GM12878 (cell line): ENCODE measurements at regions not wholly inside any gene's neighbourhood (a gene's known extent, or its start where the extent isn't known, plus 50 kb on each side); places are given as distances from the start of the nearest gene placed in this dataset.

Source experiments
- ATAC-seq: fragments of 200-7000 bp; cut with Tn5 transposase; 3 replicates; pipeline ENCODE4 v1.9.1; 2020; ENCODE audit warnings: mild to moderate bottlenecking, moderate library complexity
- BruUV-seq: library from RNA; stranded (reverse); fragments of 400-500 nt; replicated peaks from 2 replicates; lab custom pipeline; 2021; lab: Mats Ljungman, UMichigan
- CTCF ChIA-PET: fragments of 300-600 bp; sonication (Branson Sonifier 250); formaldehyde crosslinking; extraction: SDS; loops from one replicate; lab custom pipeline; 2021; ENCODE audit warnings: inconsistent platforms; lab: Yijun Ruan, JAX
- POLR2A ChIA-PET: fragments of 350-600 bp; formaldehyde crosslinking; extraction: SDS; loops from one replicate; lab custom pipeline; 2021; ENCODE audit warnings: inconsistent platforms; lab: Charles Lee
- RAD21 ChIA-PET: fragments of 300-600 bp; sonication (Branson Sonifier 250); formaldehyde crosslinking; loops from one replicate; lab custom pipeline; 2023; ENCODE audit warnings: antibody characterized with exemption; ENCODE audit not compliant: unreplicated experiment; lab: Charles Lee
- SMC1A ChIA-PET: fragments of 300-600 bp; sonication (Branson Sonifier 250); formaldehyde crosslinking; loops from one replicate; lab custom pipeline; 2023; ENCODE audit not compliant: unreplicated experiment, uncharacterized antibody; lab: Charles Lee
- DNase-seq: peaks from one replicate; pipeline ENCODE4 v3.0.0-alpha.2; 2011; ENCODE audit warnings: low read depth, low spot score
- FAIRE-seq: peaks from 3 replicates; lab custom pipeline; 2011; peaks lifted over from hg19 to GRCh38; lab: Jason Lieb, UNC
- H2AFZ ChIP-seq: 2 replicates; pipeline ENCODE4 v1.6.0; 2011; ENCODE audit warnings: low read depth, low read length, control low read depth; ENCODE audit not compliant: control insufficient read depth
- H3K27ac ChIP-seq: 2 replicates; pipeline ENCODE4 v1.5.1; 2011; ENCODE audit warnings: control low read depth; ENCODE audit not compliant: control insufficient read depth, insufficient read depth
- H3K27me3 ChIP-seq, 2 experiments: replicated peaks in 1 of 2; 2 replicates each; pipeline versions ENCODE4 v1.6.0 to v1.6.1; 2011; ENCODE audit warnings: low read length in 1 of 2; ENCODE audit not compliant: control insufficient read depth in 2 of 2, insufficient read depth in 2 of 2
- H3K36me3 ChIP-seq, 2 experiments: 2 replicates each; pipeline ENCODE4 v1.5.1; 2011; ENCODE audit warnings: low read length in 1 of 2; ENCODE audit not compliant: control insufficient read depth in 2 of 2, insufficient read depth in 2 of 2
- H3K4me1 ChIP-seq: 2 replicates; pipeline ENCODE4 v1.6.1; 2011; ENCODE audit warnings: mild to moderate bottlenecking, low read length, moderate library complexity, mixed read lengths; ENCODE audit not compliant: control insufficient read depth, insufficient read depth
- H3K4me2 ChIP-seq: 2 replicates; pipeline ENCODE4 v1.6.0; 2011; ENCODE audit warnings: control low read depth; ENCODE audit not compliant: control insufficient read depth, insufficient read depth
- H3K4me3 ChIP-seq: fragments of 200-600 bp; sonication (generic); 2 replicates; pipeline ENCODE4 v1.5.1; 2016
- H3K79me2 ChIP-seq: 2 replicates; pipeline ENCODE4 v1.6.0; 2011; ENCODE audit warnings: low read length; ENCODE audit not compliant: control insufficient read depth, insufficient read depth
- H3K9ac ChIP-seq: 2 replicates; pipeline ENCODE4 v1.8.0; 2011; ENCODE audit warnings: low read length, control low read depth, mixed read lengths; ENCODE audit not compliant: control insufficient read depth, insufficient read depth
- H3K9me3 ChIP-seq: replicated peaks from 3 replicates; pipeline ENCODE4 v1.5.1; 2011; ENCODE audit warnings: mild to moderate bottlenecking, low read length; ENCODE audit not compliant: control insufficient read depth, insufficient read depth
- H4K20me1 ChIP-seq: 2 replicates; pipeline ENCODE4 v1.6.0; 2011; ENCODE audit not compliant: control insufficient read depth, insufficient read depth
- MXI1 ChIP-seq: fragments of 150-350 bp; IDR thresholded peaks from 2 replicates; pipeline ENCODE4 v1.6.1; 2011; ENCODE audit warnings: low read depth, mild to moderate bottlenecking, inconsistent platforms, low read length, improper control_type of control experiment
- TBL1XR1 ChIP-seq: IDR thresholded peaks from 2 replicates; pipeline ENCODE4 v1.6.1; 2012; ENCODE audit warnings: low read depth, low read length, improper control_type of control experiment
- USF1 ChIP-seq: IDR thresholded peaks from 2 replicates; pipeline ENCODE4 v1.6.1; 2011; ENCODE audit warnings: borderline replicate concordance, low read depth, mild to moderate bottlenecking, moderate library complexity, mixed read lengths, low read length; ENCODE audit not compliant: insufficient read depth; ENCODE audit errors: extremely low read length
- ZBTB4 ChIP-seq: fragments of 450-650 bp; formaldehyde crosslinking; IDR thresholded peaks from 2 replicates; pipeline ENCODE4 v1.4.0; 2022; ENCODE audit warnings: mild to moderate bottlenecking, moderate library complexity
- WGBS: methylation state at CpG from one replicate; pipeline ENCODE4 v1.1.6; 2016; ENCODE audit warnings: low lambda C conversion rate; ENCODE audit not compliant: insufficient replicate concordance, insufficient coverage; ENCODE audit errors: missing lambda C conversion rate; 5-methylcytosine and 5-hydroxymethylcytosine counted together
- in situ Hi-C: fragments of 300-500 bp; cut with MboI; formaldehyde crosslinking; loops from 9 replicates; pipeline ENCODE4 v1.14.3; 2018; ENCODE audit warnings: mixed read lengths
- intact Hi-C: fragments of 100-400 bp; cut with micrococcal nuclease; formaldehyde crosslinking; loops from one replicate; pipeline ENCODE4 v1.14.2; 2022; ENCODE audit not compliant: unreplicated experiment

GRCh38 chr3:5531741-5532290, 344.3 kb downstream of the EDEM1 start:
- TF ChIP-seq ZBTB4 (CRISPR knock-in tag) (no peak), TBL1XR1 (no peak), USF1 (no peak), MXI1 (no peak)
- Histone ChIP-seq H3K27me3 (no peaks in the 10 kb centered on the region), H3K27ac (no peak overlapping the region), H3K9ac (no peak overlapping the region), H3K4me1 (no peaks in the 10 kb centered on the region), H2AFZ (no peak overlapping the region), H3K4me2 (no peak overlapping the region), H3K79me2 (no peaks in the 10 kb centered on the region), H3K9me3 (no peaks in the 10 kb centered on the region), H3K36me3 (no peaks in the 10 kb centered on the region), H3K4me3 (no peak overlapping the region), H4K20me1 (no peaks in the 10 kb centered on the region)
- DNase-seq: no peak
- WGBS: 3% methylated on average over 3 of the region's 3 CpGs
- BruUV-seq: no TSS peak
- in situ Hi-C loops (no loop called here), intact Hi-C loops (no loop called here)
- ATAC-seq: no peak
- FAIRE-seq: no peak
- SMC1A ChIA-PET: no interaction called here
- CTCF ChIA-PET: no interaction called here
- POLR2A ChIA-PET: no interaction called here
- RAD21 ChIA-PET: no interaction called here
